H1 (cell line): ENCODE measurements at regions not wholly inside any gene's neighbourhood (a gene's known extent, or its start where the extent isn't known, plus 50 kb on each side); places are given as distances from the start of the nearest gene placed in this dataset.
A peak's percentile ranks its signal among the peaks of the same experiment; 100 is the strongest.

Experiments
- CTCF ChIA-PET: fragments of 300-600 bp; sonication (Branson Sonifier 250); formaldehyde crosslinking; loops from one replicate; lab custom pipeline; 2021; ENCODE audit not compliant: partially characterized antibody; lab: Charles Lee
- POLR2A ChIA-PET: fragments of 300-600 bp; sonication (Branson Sonifier 250); formaldehyde crosslinking; loops from one replicate; lab custom pipeline; 2021; ENCODE audit warnings: inconsistent platforms; ENCODE audit not compliant: partially characterized antibody; lab: Charles Lee
- DNase-seq, 2 experiments: peaks; one replicate each; pipeline versions ENCODE4 v3.0.0 to v3.0.0-alpha.2; 2010 to 2022; ENCODE audit warnings: low spot score in 2 of 2, low read depth in 1 of 2, mixed read lengths in 1 of 2
- FAIRE-seq: peaks from 2 replicates; lab custom pipeline; 2011; peaks lifted over from hg19 to GRCh38; lab: Jason Lieb, UNC
- H2AFZ ChIP-seq: 2 replicates; pipeline ENCODE4 v1.8.1; 2012; ENCODE audit warnings: low read length, inconsistent platforms
- H2AK5ac ChIP-seq: 2 replicates; pipeline ENCODE4 v1.6.1; 2013; ENCODE audit warnings: low read depth, low read length
- H2BK120ac ChIP-seq: replicated peaks from 2 replicates; pipeline ENCODE3; 2013; ENCODE audit warnings: low read depth, low read length, inconsistent platforms
- H2BK12ac ChIP-seq: 2 replicates; pipeline ENCODE4 v1.6.1; 2013; ENCODE audit warnings: low read depth, low read length
- H2BK15ac ChIP-seq: 2 replicates; pipeline ENCODE4 v1.6.1; 2013; ENCODE audit warnings: low read length
- H2BK20ac ChIP-seq: 2 replicates; pipeline ENCODE4 v1.6.1; 2013; ENCODE audit warnings: low read length
- H2BK5ac ChIP-seq: 2 replicates; pipeline ENCODE4 v1.6.1; 2013; ENCODE audit warnings: low read depth, low read length
- H3K14ac ChIP-seq: 2 replicates; pipeline ENCODE4 v1.6.1; 2013; ENCODE audit warnings: inconsistent platforms; ENCODE audit not compliant: insufficient read length
- H3K18ac ChIP-seq: 2 replicates; pipeline ENCODE4 v1.6.1; 2013; ENCODE audit warnings: low read length; ENCODE audit errors: extremely low read depth
- H3K23ac ChIP-seq: 2 replicates; pipeline ENCODE4 v1.6.1; 2013; ENCODE audit warnings: inconsistent platforms; ENCODE audit not compliant: insufficient read length
- H3K23me2 ChIP-seq: 2 replicates; pipeline ENCODE4 v1.6.1; 2013; ENCODE audit warnings: low read depth, low read length
- H3K27ac ChIP-seq: 2 replicates; pipeline ENCODE4 v1.6.1; 2011; ENCODE audit warnings: low read depth, low read length, inconsistent platforms
- H3K27me3 ChIP-seq, 4 experiments: replicated peaks in 1 of 4; 1 replicate in 1 of 4; 2 replicates in 3 of 4; pipeline versions ENCODE4 v1.6.1 to v1.8.1; 2011 to 2013; ENCODE audit warnings: low read length in 3 of 4, mild to moderate bottlenecking in 3 of 4, inconsistent platforms in 2 of 4, mixed read lengths in 2 of 4, moderate library complexity in 1 of 4; ENCODE audit not compliant: control insufficient read depth in 3 of 4, insufficient read depth in 3 of 4; ENCODE audit errors: extremely low read depth in 1 of 4
- H3K36me3 ChIP-seq, 4 experiments: 2 replicates each; pipeline versions ENCODE4 v1.6.1 to v1.8.1; 2011 to 2013; ENCODE audit warnings: mild to moderate bottlenecking in 4 of 4, low read length in 3 of 4, moderate library complexity in 2 of 4, control low read depth in 1 of 4, inconsistent platforms in 1 of 4; ENCODE audit not compliant: insufficient read depth in 4 of 4, control insufficient read depth in 2 of 4
- H3K4ac ChIP-seq: replicated peaks from 2 replicates; pipeline ENCODE3; 2013; ENCODE audit warnings: low read length, low read depth, mixed read lengths, inconsistent platforms; ENCODE audit not compliant: insufficient read length
- H3K4me1 ChIP-seq, 4 experiments: replicated peaks in 1 of 4; 1 replicate in 1 of 4; 2 replicates in 3 of 4; pipeline versions ENCODE4 v1.6.1 to v1.8.1; 2011 to 2013; ENCODE audit warnings: low read length in 3 of 4, inconsistent platforms in 2 of 4, mixed read lengths in 1 of 4; ENCODE audit not compliant: insufficient read depth in 4 of 4, control insufficient read depth in 3 of 4
- H3K4me2 ChIP-seq, 2 experiments: 2 replicates each; pipeline versions ENCODE4 v1.6.1 to v1.8.1; 2011 to 2013; ENCODE audit warnings: low read depth in 2 of 2, low read length in 2 of 2, control low read depth in 1 of 2, inconsistent platforms in 1 of 2, mild to moderate bottlenecking in 1 of 2; ENCODE audit not compliant: insufficient read depth in 1 of 2
- H3K4me3 ChIP-seq, 4 experiments: fragments of 200-600, 300-600 bp in 1 of 4; sonication (generic), shearing (Covaris generic), sonication (Bioruptor Twin) in 1 of 4; 2 replicates each; pipeline versions ENCODE4 v1.5.1 to v1.8.1; 2011 to 2016; ENCODE audit warnings: low read length in 4 of 4, low read depth in 3 of 4, control low read depth in 2 of 4, inconsistent platforms in 2 of 4, mild to moderate bottlenecking in 2 of 4, mixed read lengths in 1 of 4, moderate library complexity in 1 of 4; ENCODE audit not compliant: insufficient read depth in 2 of 4; ENCODE audit errors: extremely low read depth in 1 of 4
- H3K56ac ChIP-seq: replicated peaks from 2 replicates; pipeline ENCODE3; 2013; ENCODE audit warnings: low read depth, mild to moderate bottlenecking, mixed read lengths, low read length, inconsistent platforms; ENCODE audit not compliant: insufficient read length
- H3K79me1 ChIP-seq: 2 replicates; pipeline ENCODE4 v1.6.1; 2013; ENCODE audit warnings: low read depth, low read length, control low read depth
- H3K79me2 ChIP-seq, 2 experiments: 2 replicates each; pipeline versions ENCODE4 v1.6.1 to v1.8.1; 2012 to 2013; ENCODE audit warnings: low read length in 2 of 2, mild to moderate bottlenecking in 2 of 2, inconsistent platforms in 1 of 2; ENCODE audit not compliant: insufficient read depth in 2 of 2, control insufficient read depth in 1 of 2
- H3K9ac ChIP-seq, 4 experiments: replicated peaks in 1 of 4; 1 replicate in 1 of 4; 2 replicates in 3 of 4; pipeline versions ENCODE4 v1.6.1 to v1.8.1; 2011 to 2013; ENCODE audit warnings: low read depth in 3 of 4, low read length in 3 of 4, control low read depth in 2 of 4, mild to moderate bottlenecking in 2 of 4, moderate library complexity in 2 of 4, inconsistent platforms in 1 of 4; ENCODE audit errors: extremely low read depth in 1 of 4
- H3K9me3 ChIP-seq, 2 experiments: 2 replicates each; pipeline versions ENCODE4 v1.6.1 to v1.8.1; 2012 to 2013; ENCODE audit warnings: mild to moderate bottlenecking in 2 of 2, moderate library complexity in 2 of 2, control low read depth in 1 of 2, inconsistent platforms in 1 of 2, low read depth in 1 of 2, low read length in 1 of 2, mixed read lengths in 1 of 2; ENCODE audit not compliant: insufficient read depth in 2 of 2
- H4K20me1 ChIP-seq, 2 experiments: replicated peaks in 1 of 2; 2 replicates each; pipeline versions ENCODE3 to v1.8.1; 2011 to 2013; ENCODE audit warnings: inconsistent platforms in 2 of 2, low read length in 2 of 2, mild to moderate bottlenecking in 1 of 2; ENCODE audit not compliant: insufficient read depth in 2 of 2, control insufficient read depth in 1 of 2
- H4K5ac ChIP-seq: 2 replicates; pipeline ENCODE4 v1.6.1; 2013; ENCODE audit warnings: low read length, low read depth, mixed read lengths, inconsistent platforms; ENCODE audit not compliant: insufficient read length
- H4K8ac ChIP-seq: 2 replicates; pipeline ENCODE4 v1.8.0; 2013; ENCODE audit warnings: mild to moderate bottlenecking, moderate library complexity, low read length, inconsistent platforms; ENCODE audit not compliant: insufficient read depth; ENCODE audit errors: extremely low read depth
- H4K91ac ChIP-seq: replicated peaks from 2 replicates; pipeline ENCODE3; 2013; ENCODE audit warnings: low read length, mixed read lengths, inconsistent platforms; ENCODE audit not compliant: insufficient read length
- CBX8 ChIP-seq: fragments of 300-800, 300-1000 bp; sonication (generic); IDR thresholded peaks from 2 replicates; pipeline ENCODE4 v1.7.1; 2016; ENCODE audit warnings: low read depth, low read length, borderline replicate concordance
- CEBPB ChIP-seq: IDR thresholded peaks from 2 replicates; pipeline ENCODE4 v1.6.1; 2012; ENCODE audit warnings: low read depth, low read length
- EP300 ChIP-seq, 2 experiments: IDR thresholded peaks; 1 replicate in 1 of 2; 2 replicates in 1 of 2; pipeline ENCODE4 v1.6.1; 2011 to 2012; ENCODE audit warnings: low read depth in 2 of 2, low read length in 2 of 2, mild to moderate bottlenecking in 2 of 2, borderline replicate concordance in 1 of 2, inconsistent platforms in 1 of 2, moderate library complexity in 1 of 2
- RXRA ChIP-seq: IDR thresholded peaks from 2 replicates; pipeline ENCODE4 v1.6.1; 2011; ENCODE audit warnings: low read depth, mild to moderate bottlenecking, low read length, moderate library complexity; ENCODE audit not compliant: insufficient read depth
- TEAD4 ChIP-seq: IDR thresholded peaks from 2 replicates; pipeline ENCODE4 v1.6.1; 2012; ENCODE audit warnings: low read depth, low read length, inconsistent platforms, mixed read lengths
- WGBS, 2 experiments: shearing (Covaris generic) in 1 of 2; methylation state at CpG; one replicate each; pipeline versions ENCODE4 v1.1.6 to v1.1.7; 2013 to 2015; ENCODE audit warnings: low lambda C conversion rate in 2 of 2, mixed read lengths in 2 of 2, inconsistent platforms in 1 of 2, low coverage in 1 of 2, missing lambda C conversion rate in 1 of 2; ENCODE audit not compliant: insufficient replicate concordance in 2 of 2, insufficient coverage in 1 of 2, insufficient read length in 1 of 2; ENCODE audit errors: extremely low coverage in 1 of 2, missing lambda C conversion rate in 1 of 2; 5-methylcytosine and 5-hydroxymethylcytosine counted together

GRCh38 chr20:50450881-50451752 is 59.1 kb upstream of the PTPN1 start:
- POLR2A ChIA-PET: interaction anchor here (1.4 kb wide), 1 partner anchor 260 kb away, joined by 3 read pairs; the partner anchor contains the start of gene CEBPB
- H3K18ac ChIP-seq: peak overlapping the region; percentile 83
- CTCF ChIA-PET: interaction anchor here (0.9 to 2.0 kb wide), 10 partner anchors 9 to 480 kb away, joined by 3 to 16 read pairs (median 3); no protein-coding TSS in a partner anchor
- peak overlapping the region; percentile 61; the same call in 1 of the 2 replicates for H2BK15ac ChIP-seq
- H3K23me2 ChIP-seq: peaks cover 2% of the 10 kb centered on the region; the same call in 1 of the 2 replicates
- no peak overlapping the region for H3K14ac ChIP-seq
- no peak overlapping the region for H2BK20ac ChIP-seq
- H3K56ac ChIP-seq: no peak overlapping the region
- H3K9ac ChIP-seq: no peak overlapping the region
- no peaks in the 10 kb centered on the region for H3K27me3 ChIP-seq
- peaks cover 0 to 5% (median 3%) of the 10 kb centered on the region in 4 experiments; a peak in 4 of 7 replicates for H3K4me1 ChIP-seq
- H2BK5ac ChIP-seq: peak overlapping the region; percentile 75
- peak overlapping the region; percentile 57; the same call in 1 of the 2 replicates for H4K8ac ChIP-seq
- peak overlapping the region; percentile 44 to 48 for H3K4me2 ChIP-seq
- H3K36me3 ChIP-seq: no peaks in the 10 kb centered on the region
- peak overlapping the region; percentile 25 for H2AFZ ChIP-seq
- no peak overlapping the region for H2AK5ac ChIP-seq
- 59% methylated on average over 19 of the region's 19 CpGs; no CpG with 5 or more reads in 1 of the 2 experiments for WGBS, 2 experiments
- H2BK12ac ChIP-seq: peak overlapping the region; percentile 84
- H4K91ac ChIP-seq: peak overlapping the region; percentile 30
- H3K9me3 ChIP-seq: no peaks in the 10 kb centered on the region
- no peak overlapping the region for H2BK120ac ChIP-seq
- H3K27ac ChIP-seq: no peak overlapping the region
- no peaks in the 10 kb centered on the region for H3K79me2 ChIP-seq
- H3K79me1 ChIP-seq: no peaks in the 10 kb centered on the region
- no peak for FAIRE-seq
- H3K4me3 ChIP-seq: no peak overlapping the region; a peak in 1 of 8 replicates
- TF ChIP-seq CBX8 (no peak), RXRA (no peak), TEAD4 (peak; percentile 91), EP300 (IDR thresholded peaks at IDR 0.05; ENCODE audit: borderline replicate concordance in 1 of 2, low read depth in 2 of 2, low read length in 2 of 2) (0 out of 3 replicates have a peak, but pooled peaks of 1 of the 2 experiments have one; percentile 22), CEBPB (peak; percentile 47; the same call in 1 of the 2 replicates)
- TF ChIP-seq, all 59 proteins: peak for 3
- peak in 1 of 2 experiments; percentile 62 for DNase-seq
- H3K23ac ChIP-seq: no peak overlapping the region
- no peaks in the 10 kb centered on the region for H4K20me1 ChIP-seq
- peak overlapping the region; percentile 24 for H4K5ac ChIP-seq
- H3K4ac ChIP-seq: no peak overlapping the region
